Gastrocnemius medialis (tissue), 4 donors: ENCODE measurements at regions not wholly inside any gene's neighbourhood (a gene's known extent, or its start where the extent isn't known, plus 50 kb on each side); places are given as distances from the start of the nearest gene placed in this dataset.

Experiments
- ATAC-seq, 2 donors: fragments of 150-250 bp; one replicate each; pipeline ENCODE4 v1.9.1; 2016
- DNase-seq, 2 donors: peaks; one replicate each; pipeline ENCODE4 v3.0.0-alpha.2; 2019
- H3K27ac ChIP-seq, 4 donors: fragments of 200-600 bp; sonication (generic); 1 replicate in 1 of 4; 2 replicates in 3 of 4; pipeline ENCODE4 v1.5.1; 2016 to 2018; ENCODE audit warnings: mild to moderate bottlenecking in 2 of 4, moderate library complexity in 1 of 4
- H3K27me3 ChIP-seq, 3 donors: fragments of 200-600 bp; sonication (generic) in 2 of 3; 1 replicate in 1 of 3; 2 replicates in 2 of 3; pipeline versions ENCODE4 v1.5.1 to v1.6.0; 2016 to 2019; ENCODE audit warnings: mild to moderate bottlenecking in 1 of 3, moderate library complexity in 1 of 3
- H3K36me3 ChIP-seq, 2 donors: fragments of 200-600 bp; sonication (generic) in 1 of 2; one replicate each; pipeline ENCODE4 v1.5.1; 2017 to 2018
- H3K4me1 ChIP-seq, 2 donors: fragments of 200-600 bp; sonication (generic) in 1 of 2; one replicate each; pipeline ENCODE4 v1.5.1; 2016 to 2017; ENCODE audit warnings: mild to moderate bottlenecking in 2 of 2
- H3K4me3 ChIP-seq, 4 donors: fragments of 200-600 bp; sonication (generic) in 3 of 4; 1 replicate in 1 of 4; 2 replicates in 3 of 4; pipeline ENCODE4 v1.5.1; 2016 to 2019; ENCODE audit warnings: mild to moderate bottlenecking in 2 of 4
- H3K9me3 ChIP-seq, 3 donors: fragments of 200-600 bp; sonication (generic) in 2 of 3; 1 replicate in 1 of 3; 2 replicates in 2 of 3; pipeline ENCODE4 v1.5.1; 2016 to 2019
- POLR2A ChIP-seq, 2 donors: fragments of 450-650 bp; IDR thresholded peaks; one replicate each; pipeline ENCODE4 v1.6.1; 2017; ENCODE audit warnings: antibody characterized with exemption in 2 of 2, mild to moderate bottlenecking in 2 of 2, moderate library complexity in 2 of 2
- in situ Hi-C, 4 donors: fragments of 200-750 bp; cut with MboI; loops; one replicate each; pipeline versions ENCODE4 v1.15.0 to v1.8.0; 2017; ENCODE audit warnings: low sequenced_read_pairs in 4 of 4
- intact Hi-C: fragments of 100-400 bp; cut with DNase I; formaldehyde crosslinking; loops from one replicate; pipeline ENCODE4 v1.15.1; 2023; ENCODE audit warnings: low total_unique reads
- TF ChIP-seq, protein P1 (sequence below), 5 experiments: fragments of 450-650 bp in 3 of 5; fragments of 200-600 bp in 2 of 5; sonication (generic) in 2 of 5; IDR thresholded peaks in 4 of 5; conservative IDR thresholded peaks in 1 of 5; 1 replicate in 4 of 5; 2 replicates in 1 of 5; pipeline ENCODE4 v1.5.1; 2016 to 2019; ENCODE audit warnings: antibody characterized with exemption in 5 of 5, mild to moderate bottlenecking in 3 of 5, moderate library complexity in 3 of 5

DNA sequence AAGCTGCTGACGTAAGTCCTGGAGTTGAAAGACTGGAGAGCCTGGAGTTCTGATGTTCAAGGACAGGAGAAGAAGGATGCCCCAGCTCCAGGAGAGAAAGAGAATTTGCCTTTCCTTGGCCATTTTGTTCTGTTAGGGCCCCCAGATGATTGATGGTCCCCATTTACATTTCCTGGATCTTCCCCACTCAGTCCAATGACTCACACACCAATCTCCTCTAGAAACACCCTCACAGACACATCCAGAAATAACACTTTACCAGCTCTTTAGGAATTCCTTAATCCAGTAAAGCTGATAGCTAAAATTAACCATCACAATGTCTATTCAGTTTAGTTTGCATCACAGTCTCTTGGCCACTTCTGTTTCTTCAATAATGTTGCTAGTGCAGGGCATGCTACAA, 260.2 kb upstream of the IRAK1BP1 start:
- Histone ChIP-seq H3K36me3 (no peaks in the 10 kb centered on the region), H3K9me3 (no peaks in the 10 kb centered on the region), H3K27me3 (no peaks in the 10 kb centered on the region), H3K4me1 (no peaks in the 10 kb centered on the region), H3K27ac (no peak overlapping the region), H3K4me3 (no peak overlapping the region)
- no peak for ATAC-seq
- no peak for DNase-seq
- TF ChIP-seq, protein P1, sequence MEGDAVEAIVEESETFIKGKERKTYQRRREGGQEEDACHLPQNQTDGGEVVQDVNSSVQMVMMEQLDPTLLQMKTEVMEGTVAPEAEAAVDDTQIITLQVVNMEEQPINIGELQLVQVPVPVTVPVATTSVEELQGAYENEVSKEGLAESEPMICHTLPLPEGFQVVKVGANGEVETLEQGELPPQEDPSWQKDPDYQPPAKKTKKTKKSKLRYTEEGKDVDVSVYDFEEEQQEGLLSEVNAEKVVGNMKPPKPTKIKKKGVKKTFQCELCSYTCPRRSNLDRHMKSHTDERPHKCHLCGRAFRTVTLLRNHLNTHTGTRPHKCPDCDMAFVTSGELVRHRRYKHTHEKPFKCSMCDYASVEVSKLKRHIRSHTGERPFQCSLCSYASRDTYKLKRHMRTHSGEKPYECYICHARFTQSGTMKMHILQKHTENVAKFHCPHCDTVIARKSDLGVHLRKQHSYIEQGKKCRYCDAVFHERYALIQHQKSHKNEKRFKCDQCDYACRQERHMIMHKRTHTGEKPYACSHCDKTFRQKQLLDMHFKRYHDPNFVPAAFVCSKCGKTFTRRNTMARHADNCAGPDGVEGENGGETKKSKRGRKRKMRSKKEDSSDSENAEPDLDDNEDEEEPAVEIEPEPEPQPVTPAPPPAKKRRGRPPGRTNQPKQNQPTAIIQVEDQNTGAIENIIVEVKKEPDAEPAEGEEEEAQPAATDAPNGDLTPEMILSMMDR (IDR thresholded peaks at IDR 0.05 in 4 of 5, conservative IDR thresholded peaks at IDR 0.05 in 1 of 5), result no peak
- no peak for TF ChIP-seq POLR2A (IDR thresholded peaks at IDR 0.05)
- intact Hi-C loops, result no loop called here
- in situ Hi-C loops, result no loop called here

DNA sequence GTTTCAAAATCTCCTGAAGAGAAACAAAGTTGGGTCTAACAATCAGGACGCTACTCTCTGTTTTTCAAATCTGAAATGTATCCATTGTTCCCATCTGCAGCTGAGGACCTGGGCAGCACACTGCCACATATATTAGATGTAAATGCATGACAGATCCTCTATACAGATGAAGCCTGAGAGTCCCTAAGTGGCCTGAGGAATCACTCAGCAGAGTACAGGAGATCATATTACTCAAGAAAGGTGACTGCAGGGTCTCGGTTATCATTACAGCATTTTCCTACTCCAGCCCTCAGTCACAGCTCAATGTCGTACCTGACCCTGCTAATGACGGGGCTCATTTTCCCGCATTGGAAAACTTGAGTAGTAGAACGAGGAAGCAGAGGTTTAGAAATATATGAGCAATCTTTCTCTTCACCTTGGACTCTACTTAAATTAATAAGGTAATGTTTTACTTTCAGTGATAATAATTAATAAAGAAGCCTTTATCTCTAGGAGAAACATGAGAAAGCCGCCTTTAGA, 256.2 kb upstream of the IRAK1BP1 start:
- H3K36me3 ChIP-seq, result no peaks in the 10 kb centered on the region
- no peaks in the 10 kb centered on the region for H3K9me3 ChIP-seq
- in situ Hi-C loops, result no loop called here
- H3K27ac ChIP-seq, result no peak overlapping the region
- DNase-seq (no peak), ATAC-seq (no peak)
- H3K4me3 ChIP-seq, result no peak overlapping the region
- no peaks in the 10 kb centered on the region for H3K4me1 ChIP-seq
- TF ChIP-seq POLR2A (IDR thresholded peaks at IDR 0.05), result no peak
- TF ChIP-seq, protein P1 (IDR thresholded peaks at IDR 0.05 in 4 of 5, conservative IDR thresholded peaks at IDR 0.05 in 1 of 5), result no peak
- intact Hi-C loops, result no loop called here
- H3K27me3 ChIP-seq, result no peaks in the 10 kb centered on the region

- H3K27ac ChIP-seq, result no peak overlapping the region
- DNase-seq (no peak), ATAC-seq (no peak)
- intact Hi-C loops, result no loop called here
- no peaks in the 10 kb centered on the region for H3K9me3 ChIP-seq
- in situ Hi-C loops, result no loop called here
- no peaks in the 10 kb centered on the region for H3K36me3 ChIP-seq
- no peaks in the 10 kb centered on the region for H3K27me3 ChIP-seq
- no peak for TF ChIP-seq POLR2A (IDR thresholded peaks at IDR 0.05)
- TF ChIP-seq, protein P1 (IDR thresholded peaks at IDR 0.05 in 4 of 5, conservative IDR thresholded peaks at IDR 0.05 in 1 of 5), result no peak
- H3K4me1 ChIP-seq, result no peaks in the 10 kb centered on the region
- H3K4me3 ChIP-seq, result no peak overlapping the region
Observed at GRCh38 chr6:78611886-78612480, 255.4 kb upstream of the IRAK1BP1 start.

GRCh38 chr6:78614961-78615360, 252.4 kb upstream of the IRAK1BP1 start:
- H3K36me3 ChIP-seq, result no peaks in the 10 kb centered on the region
- H3K27ac ChIP-seq, result no peak overlapping the region
- ATAC-seq (no peak), DNase-seq (no peak)
- in situ Hi-C loops, result no loop called here
- no peaks in the 10 kb centered on the region for H3K4me1 ChIP-seq
- no peak overlapping the region for H3K4me3 ChIP-seq
- H3K9me3 ChIP-seq, result no peaks in the 10 kb centered on the region
- intact Hi-C loops, result no loop called here
- TF ChIP-seq POLR2A (IDR thresholded peaks at IDR 0.05), result no peak
- TF ChIP-seq, protein P1 (IDR thresholded peaks at IDR 0.05 in 4 of 5, conservative IDR thresholded peaks at IDR 0.05 in 1 of 5), result no peak
- no peaks in the 10 kb centered on the region for H3K27me3 ChIP-seq

DNA sequence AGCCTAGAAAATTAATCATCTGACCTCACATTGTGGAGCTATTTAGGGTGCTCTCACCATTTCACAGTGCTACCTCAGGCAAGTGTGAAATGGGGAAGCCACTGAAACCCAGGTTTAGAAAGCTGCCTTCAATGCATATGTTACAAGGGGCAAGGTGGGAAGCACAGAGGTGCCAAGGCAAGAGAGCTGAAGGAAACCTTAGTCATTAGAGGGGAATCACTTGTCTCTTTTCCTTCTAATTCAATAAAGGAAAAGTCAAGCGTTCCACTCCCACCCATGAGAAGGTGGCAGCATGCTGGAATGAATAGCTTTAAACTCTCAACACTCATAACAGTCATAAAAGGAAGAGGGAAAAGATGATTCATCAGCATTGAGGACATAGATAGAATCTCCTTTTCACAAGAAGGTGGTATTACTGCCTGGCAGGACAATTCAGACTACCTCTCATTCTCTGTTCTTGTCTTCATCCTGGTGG, 251.9 kb upstream of the IRAK1BP1 start:
- no peak for TF ChIP-seq POLR2A (IDR thresholded peaks at IDR 0.05)
- TF ChIP-seq, protein P1 (IDR thresholded peaks at IDR 0.05 in 4 of 5, conservative IDR thresholded peaks at IDR 0.05 in 1 of 5), result no peak
- ATAC-seq (no peak), DNase-seq (no peak)
- Histone ChIP-seq H3K27me3 (no peaks in the 10 kb centered on the region), H3K4me3 (no peak overlapping the region), H3K9me3 (no peaks in the 10 kb centered on the region), H3K4me1 (no peaks in the 10 kb centered on the region), H3K27ac (no peak overlapping the region), H3K36me3 (no peaks in the 10 kb centered on the region)
- in situ Hi-C loops, result no loop called here
- intact Hi-C loops, result no loop called here
